NCI-H2227 (cell line): ENCODE measurements at regions not wholly inside any gene's neighbourhood (a gene's known extent, or its start where the extent isn't known, plus 50 kb on each side); places are given as distances from the start of the nearest gene placed in this dataset.
"Not testable (repeated sequence)": the region's sequence is repeated elsewhere in the genome, so short reads cannot be mapped to it uniquely, and the experiment has no call there.

Experiments used
- DNase-seq: peaks from one replicate; lab custom pipeline; 2025; ENCODE audit not compliant: unreplicated experiment; lab: John Stamatoyannopoulos, UW

- DNase-seq, result no peak
Measured at GRCh38 chr12:102728506-102729242, 188.4 kb downstream of the PAH start.

- no peak for DNase-seq
Measured at GRCh38 chr12:102726686-102727085, 190.4 kb downstream of the PAH start.

GRCh38 chr12:102722147-102722546 lies 194.9 kb downstream of the PAH start:
- DNase-seq, result no peak

- DNase-seq, result no peak
Measured at GRCh38 chr12:102708108-102708507, 208.9 kb downstream of the PAH start.

- peak; percentile 31 for DNase-seq
Measured at GRCh38 chr12:102702447-102703114, 214.5 kb downstream of the PAH start.

GRCh38 chr12:102696045-102696444 lies 215.7 kb upstream of the IGF1 start:
- no peak for DNase-seq

- DNase-seq, result no peak
Measured at GRCh38 chr12:102694903-102695302, 214.5 kb upstream of the IGF1 start.

GRCh38 chr12:102691773-102692555 lies 211.6 kb upstream of the IGF1 start:
- DNase-seq, result no peak

GRCh38 chr12:102690253-102690652 lies 209.9 kb upstream of the IGF1 start:
- DNase-seq, result no peak

- DNase-seq, result no peak
Measured at GRCh38 chr12:102689701-102690100, 209.3 kb upstream of the IGF1 start.

GRCh38 chr12:102687523-102687922 lies 207.2 kb upstream of the IGF1 start:
- no peak for DNase-seq

GRCh38 chr12:102685841-102686240 lies 205.5 kb upstream of the IGF1 start:
- DNase-seq, result no peak

- no peak for DNase-seq
Measured at GRCh38 chr12:102685172-102685571, 204.8 kb upstream of the IGF1 start.

- no peak for DNase-seq
Measured at GRCh38 chr12:102682366-102683289, 202.3 kb upstream of the IGF1 start.

- DNase-seq, result no peak
Measured at GRCh38 chr12:102681747-102682146, 201.4 kb upstream of the IGF1 start.

GRCh38 chr12:102681309-102681708 lies 200.9 kb upstream of the IGF1 start:
- no peak for DNase-seq

GRCh38 chr12:102680304-102680703 lies 199.9 kb upstream of the IGF1 start:
- no peak for DNase-seq

- DNase-seq, result no peak
Measured at GRCh38 chr12:102676812-102677211, 196.4 kb upstream of the IGF1 start.

GRCh38 chr12:102675672-102676071 lies 195.3 kb upstream of the IGF1 start:
- no peak for DNase-seq

- no peak for DNase-seq
Measured at GRCh38 chr12:102673606-102674005, 193.2 kb upstream of the IGF1 start.

GRCh38 chr12:102672212-102672611 lies 191.8 kb upstream of the IGF1 start:
- DNase-seq, result not testable (repeated sequence)
